ENCODE measurements at regions not wholly inside any gene's neighbourhood (a gene's known extent, or its start where the extent isn't known, plus 50 kb on each side); places are given as distances from the start of the nearest gene placed in this dataset.

DNA sequence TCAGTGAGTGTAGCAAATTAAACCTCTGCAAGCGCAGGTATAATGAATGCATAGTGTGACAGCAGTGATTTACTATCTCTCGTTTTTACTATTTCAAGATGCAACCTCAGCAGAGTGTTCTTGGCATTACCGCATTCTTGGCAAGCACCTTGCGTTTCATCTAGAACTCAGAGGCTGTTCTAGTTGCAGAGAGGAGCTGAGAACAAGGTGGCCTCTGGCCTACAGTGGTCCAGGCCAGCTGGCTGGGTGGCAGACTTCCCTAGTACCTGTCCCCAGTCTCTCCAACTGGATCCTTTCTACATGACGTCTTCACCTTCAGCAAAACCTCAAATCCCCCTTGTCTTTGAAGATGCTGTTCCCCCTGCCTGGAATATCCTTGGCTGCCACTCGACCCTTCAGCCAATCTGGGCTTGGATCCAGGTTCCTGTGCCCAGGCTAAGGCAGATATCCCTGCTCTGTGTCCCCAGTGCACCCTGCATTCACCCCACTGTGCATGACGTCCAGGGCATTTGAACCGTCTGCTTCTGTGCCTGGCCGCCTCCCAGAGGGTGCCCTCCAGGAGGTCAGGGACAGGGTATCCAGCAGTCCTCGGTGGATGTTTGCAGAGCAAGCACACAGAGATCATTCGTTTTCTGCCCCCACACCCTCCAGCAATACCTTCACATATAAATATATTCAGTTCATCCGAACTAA, 120.4 kb upstream of the CPEB4 start:
- DNase-seq = no peak

- DNase-seq = no peak
Observed at GRCh38 chr5:173768267-173768806, 119.8 kb upstream of the CPEB4 start.

- DNase-seq = no peak
Observed at GRCh38 chr5:173768891-173769290, 119.3 kb upstream of the CPEB4 start.

GRCh38 chr5:173770637-173771036, 117.5 kb upstream of the CPEB4 start:
- no peak for DNase-seq

- no peak for DNase-seq
Observed at GRCh38 chr5:173771121-173771724, 116.9 kb upstream of the CPEB4 start.

DNA sequence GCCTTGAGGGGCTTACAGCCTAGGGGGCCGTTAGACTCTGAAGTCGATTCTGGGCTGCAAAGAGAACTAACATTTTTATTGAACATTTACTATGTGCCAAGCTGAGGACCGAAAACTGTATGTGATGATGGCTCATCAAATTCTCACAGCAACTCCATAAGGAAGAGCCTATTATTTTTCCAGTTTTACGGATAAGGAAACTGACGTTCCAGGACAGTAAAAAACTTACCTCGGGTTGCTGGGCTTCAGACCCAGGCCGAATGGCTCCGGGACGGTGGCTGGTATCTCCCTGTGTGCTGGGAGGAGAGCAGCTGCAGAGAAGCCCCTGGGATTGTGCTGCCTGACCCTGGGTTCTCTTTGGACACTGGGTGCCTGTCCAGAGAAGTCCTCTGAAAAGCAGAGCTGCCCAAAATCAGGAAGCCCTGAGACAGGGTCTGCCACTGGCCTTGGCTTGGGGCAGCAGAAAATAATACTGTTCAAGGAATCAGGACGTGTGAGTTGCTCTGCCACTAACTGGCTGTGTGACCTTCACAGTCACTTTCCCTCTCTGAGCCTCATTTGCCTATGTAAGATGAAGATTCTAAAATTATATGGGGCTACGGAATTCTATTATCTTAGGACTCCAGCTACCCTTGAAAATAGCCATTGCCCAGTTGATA, 116.3 kb upstream of the CPEB4 start:
- no peak for DNase-seq

- no peak for DNase-seq
Observed at GRCh38 chr5:173772384-173773059, 115.6 kb upstream of the CPEB4 start.

GRCh38 chr5:173774271-173774761, 113.8 kb upstream of the CPEB4 start:
- DNase-seq = no peak

DNA sequence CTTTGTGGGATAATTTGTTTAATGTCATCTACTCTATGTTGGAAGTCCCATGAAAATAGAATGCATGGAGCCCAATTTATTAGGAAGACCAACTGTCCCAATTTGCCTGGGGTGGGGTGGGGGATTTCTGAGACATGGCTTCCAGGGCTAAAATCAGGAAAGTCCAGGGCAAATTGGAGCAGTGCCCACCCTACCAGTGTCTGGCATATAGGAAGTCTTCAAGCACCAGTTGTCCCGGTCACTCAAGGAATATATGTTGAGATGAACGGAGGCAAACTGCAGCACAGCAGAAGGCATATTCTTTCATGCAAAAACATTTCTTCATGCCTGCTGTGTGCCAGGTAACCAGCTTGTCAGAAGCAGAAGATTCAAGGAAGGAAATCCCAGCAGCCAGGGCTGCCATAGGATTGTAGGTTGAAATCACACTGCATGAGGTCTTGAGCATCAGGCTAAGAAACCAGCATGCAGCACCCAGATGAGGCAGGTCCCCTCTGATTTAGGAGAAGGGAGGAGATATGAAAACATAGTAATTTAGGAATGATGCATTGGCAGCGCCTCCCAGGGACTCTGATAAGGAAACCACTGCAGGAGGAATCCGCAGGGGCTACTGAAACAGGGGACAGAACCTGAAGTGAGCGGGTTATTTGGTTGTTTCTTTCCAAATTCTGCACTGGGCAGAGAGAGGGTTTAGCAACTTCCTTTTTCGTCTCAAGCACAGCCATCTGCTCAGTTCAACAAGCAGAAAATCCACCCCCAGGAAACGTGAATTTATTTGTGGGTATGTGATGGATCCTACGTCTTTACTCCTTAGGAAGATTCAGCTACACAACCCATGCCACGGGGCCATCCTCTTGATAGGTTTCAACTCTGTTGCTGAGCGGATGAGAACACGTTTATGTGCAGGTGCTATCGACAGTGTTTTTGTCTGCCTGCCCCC, 112.6 kb upstream of the CPEB4 start:
- no peak for DNase-seq

DNA sequence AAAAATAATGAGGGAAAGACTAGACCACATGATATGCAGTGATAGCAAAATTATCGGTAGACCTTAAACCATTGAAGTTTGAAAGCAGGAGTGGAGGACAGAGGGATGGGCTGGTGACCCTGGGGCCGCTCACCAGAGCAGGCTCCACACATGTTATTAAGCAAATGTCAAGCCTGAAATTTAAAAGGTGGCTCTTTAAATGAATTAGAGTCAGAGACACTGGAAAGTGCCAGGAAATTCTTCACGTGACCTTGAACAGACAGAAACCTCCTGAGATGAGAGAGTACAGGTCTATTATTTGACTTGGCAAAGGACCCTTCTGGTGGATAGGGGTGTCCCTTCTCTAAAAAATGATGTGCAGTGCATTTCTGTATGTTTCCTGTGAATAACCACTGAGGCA, 111.0 kb upstream of the CPEB4 start:
- DNase-seq = no peak

DNA sequence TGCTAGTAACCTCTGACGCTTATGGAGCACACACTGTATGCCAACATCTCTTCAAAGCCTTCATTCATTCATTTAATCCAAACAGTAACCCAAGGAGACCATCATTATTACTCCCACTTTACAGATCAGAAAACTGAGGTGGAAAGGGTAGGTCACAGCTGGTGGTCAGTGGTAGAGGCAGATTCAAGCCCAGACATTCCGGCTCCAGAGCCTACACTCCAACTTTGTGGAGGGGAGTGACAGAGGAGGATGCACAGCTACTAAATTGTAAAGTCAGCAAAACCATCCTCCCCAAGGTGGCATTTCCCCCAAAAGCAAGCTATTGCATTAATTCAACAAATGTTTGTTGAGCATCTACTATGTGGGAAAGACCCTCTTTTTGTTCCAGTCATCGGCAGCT, 110.5 kb upstream of the CPEB4 start:
- DNase-seq = no peak

DNA sequence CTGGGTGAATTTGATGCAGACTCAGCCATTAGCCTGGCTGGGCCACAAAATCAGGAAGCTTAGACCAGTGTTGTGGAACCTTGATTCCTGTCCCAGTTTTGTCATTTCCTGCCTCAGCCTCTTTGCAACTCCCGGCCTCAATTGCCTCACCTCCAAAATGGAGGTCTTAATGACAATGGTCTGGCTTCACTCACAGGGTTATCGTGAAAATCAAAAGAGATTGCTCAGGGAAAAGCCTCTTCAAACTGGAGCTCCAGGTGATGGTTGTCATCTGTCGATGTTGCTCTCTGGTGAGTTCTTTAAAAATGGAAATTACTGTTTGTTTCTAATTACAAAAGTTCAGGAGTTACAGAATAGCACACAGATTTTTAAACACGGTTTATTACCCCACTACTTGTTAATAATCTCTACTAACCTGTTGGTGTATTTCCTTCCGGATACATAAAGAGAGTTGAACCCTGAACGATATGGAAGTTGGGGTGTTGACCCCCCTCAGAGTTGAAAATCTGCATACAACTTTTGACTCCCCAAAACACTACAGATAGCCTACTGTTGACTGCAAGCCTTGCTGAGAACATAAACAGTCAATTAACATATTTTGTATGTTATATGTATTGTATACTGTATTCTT, 109.9 kb upstream of the CPEB4 start:
- DNase-seq = no peak

GRCh38 chr5:173778784-173779304, 109.3 kb upstream of the CPEB4 start:
- DNase-seq = no peak

GRCh38 chr5:173780235-173781234, 107.6 kb upstream of the CPEB4 start:
- DNase-seq = no peak

GRCh38 chr5:173781432-173781815, 106.7 kb upstream of the CPEB4 start:
- DNase-seq = no peak

DNA sequence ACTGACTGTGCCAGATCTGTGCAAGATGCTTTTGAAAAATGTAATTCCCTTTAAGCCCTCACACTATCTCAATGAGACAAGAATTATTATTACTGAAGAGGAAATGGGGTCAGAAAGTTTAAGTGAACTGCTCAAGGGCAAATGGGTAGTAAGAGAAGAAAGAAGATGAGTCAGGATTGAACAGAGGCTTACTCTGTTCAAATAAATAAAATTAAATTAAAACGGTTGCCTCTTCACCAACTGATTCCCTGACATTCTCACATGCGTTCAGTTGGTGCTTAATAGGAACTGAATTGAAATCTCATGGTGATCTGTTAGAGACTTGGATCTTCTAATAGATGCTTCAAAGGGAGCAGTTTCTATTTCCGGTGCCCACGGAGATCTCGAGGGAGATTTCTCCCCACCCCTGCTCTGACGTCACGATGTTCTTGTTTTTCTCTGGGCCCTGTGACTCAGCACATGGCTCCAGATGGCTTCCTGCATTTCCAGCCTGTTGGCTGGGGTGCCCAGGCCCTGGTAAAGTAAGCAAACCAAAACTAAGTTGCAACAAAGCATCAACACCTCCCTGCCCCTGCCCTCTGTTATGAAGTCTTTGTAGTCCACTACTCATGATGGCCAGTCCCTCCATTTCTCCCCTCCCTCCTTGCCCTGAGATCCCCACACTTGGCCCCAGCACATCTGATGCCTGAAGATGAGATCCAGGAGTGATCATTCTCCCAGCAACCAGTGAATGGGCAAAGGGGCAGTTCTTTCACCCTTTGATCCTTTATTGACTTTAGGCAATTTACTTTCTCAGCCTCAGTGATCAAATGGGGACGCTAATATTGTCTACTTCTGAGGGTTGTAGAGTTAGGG, 106.1 kb upstream of the CPEB4 start:
- peak; percentile 69 for DNase-seq

DNA sequence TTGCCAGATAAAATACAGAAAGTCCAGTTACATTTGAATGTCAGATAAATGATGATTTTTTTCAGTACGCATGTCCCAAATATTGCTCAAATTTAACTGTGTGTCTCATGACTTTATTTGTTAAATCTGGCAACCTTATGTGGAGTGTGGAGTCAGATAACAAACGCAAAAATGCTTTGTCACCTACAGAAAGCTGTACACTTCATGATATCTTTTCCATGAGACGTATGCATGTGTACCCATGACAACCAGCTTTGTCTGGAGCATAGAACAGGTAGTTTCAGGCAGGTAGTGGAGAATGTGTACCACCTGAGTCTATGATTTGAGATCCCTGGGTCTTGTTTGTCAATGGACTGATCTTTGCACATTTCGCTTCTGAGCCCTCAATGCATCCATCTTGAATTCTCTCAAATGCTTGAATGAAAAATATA, 105.5 kb upstream of the CPEB4 start:
- no peak for DNase-seq

DNA sequence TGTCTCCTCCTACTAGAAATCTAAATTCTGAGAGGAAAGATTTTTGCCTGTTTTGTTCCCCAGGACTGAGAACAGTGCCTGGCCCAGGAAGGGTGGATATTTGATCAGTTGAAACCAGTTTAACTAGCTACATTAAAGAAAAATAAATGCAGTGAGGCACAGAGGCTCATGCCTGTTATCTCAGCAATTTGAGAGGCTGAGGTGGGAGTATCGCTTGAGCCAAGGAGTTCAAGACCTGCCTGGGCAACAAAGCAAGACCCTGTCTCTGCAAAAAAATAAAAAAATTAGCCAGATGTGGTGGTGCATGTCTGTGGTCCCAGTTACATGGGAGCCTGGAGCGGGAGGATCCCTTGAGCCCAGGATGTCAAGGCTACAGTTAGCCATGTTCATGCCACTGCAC, 104.8 kb upstream of the CPEB4 start:
- no peak for DNase-seq

- DNase-seq = no peak
Observed at GRCh38 chr5:173785400-173785799, 102.7 kb upstream of the CPEB4 start.

Measured in stimulated activated CD4-positive, alpha-beta T cell treated with anti-CD3 and anti-CD28 coated beads, Interleukin-4, amount 100 ng/mL, for 24 hours (primary cell).